ENCODE measurements at regions not wholly inside any gene's neighbourhood (a gene's known extent, or its start where the extent isn't known, plus 50 kb on each side); places are given as distances from the start of the nearest gene placed in this dataset.

- H3K4me1 Mint-ChIP-seq (ENCODE audit: unreplicated experiment) = no peaks in the 10 kb centered on the region
- H3K27me3 Mint-ChIP-seq (ENCODE audit: unreplicated experiment) = no peaks in the 10 kb centered on the region
- no peak for DNase-seq (ENCODE audit: low spot score)
- H3K9me3 Mint-ChIP-seq (ENCODE audit: unreplicated experiment) = no peaks in the 10 kb centered on the region
- no peaks in the 10 kb centered on the region for H3K36me3 Mint-ChIP-seq (ENCODE audit: low read depth, unreplicated experiment)
- TF ChIP-seq CTCF (IDR thresholded peaks at IDR 0.05; ENCODE audit: unreplicated experiment) = no peak
- H3K27ac Mint-ChIP-seq (ENCODE audit: unreplicated experiment) = no peak overlapping the region
- H3K4me3 Mint-ChIP-seq (ENCODE audit: unreplicated experiment) = no peak overlapping the region
These were observed 1284.1 kb upstream of the GYPC start for GRCh38 chr2:125371867-125372266.

- Mint-ChIP-seq H3K9me3 (ENCODE audit: unreplicated experiment) (no peaks in the 10 kb centered on the region), H3K36me3 (ENCODE audit: low read depth, unreplicated experiment) (no peaks in the 10 kb centered on the region), H3K4me1 (ENCODE audit: unreplicated experiment) (no peaks in the 10 kb centered on the region), H3K4me3 (ENCODE audit: unreplicated experiment) (no peak overlapping the region), H3K27ac (ENCODE audit: unreplicated experiment) (no peak overlapping the region), H3K27me3 (ENCODE audit: unreplicated experiment) (no peaks in the 10 kb centered on the region)
- DNase-seq (ENCODE audit: low spot score) = no peak
- no peak for TF ChIP-seq CTCF (IDR thresholded peaks at IDR 0.05; ENCODE audit: unreplicated experiment)
These were observed 1282.7 kb upstream of the GYPC start for GRCh38 chr2:125373293-125373692.

- Mint-ChIP-seq H3K36me3 (ENCODE audit: low read depth, unreplicated experiment) (no peaks in the 10 kb centered on the region), H3K4me1 (ENCODE audit: unreplicated experiment) (peaks cover 3% of the 10 kb centered on the region), H3K9me3 (ENCODE audit: unreplicated experiment) (no peaks in the 10 kb centered on the region), H3K27ac (ENCODE audit: unreplicated experiment) (no peak overlapping the region), H3K27me3 (ENCODE audit: unreplicated experiment) (no peaks in the 10 kb centered on the region), H3K4me3 (ENCODE audit: unreplicated experiment) (no peak overlapping the region)
- no peak for TF ChIP-seq CTCF (IDR thresholded peaks at IDR 0.05; ENCODE audit: unreplicated experiment)
- DNase-seq (ENCODE audit: low spot score) = no peak
These were observed 1269.9 kb upstream of the GYPC start for GRCh38 chr2:125386074-125386473.

GRCh38 chr2:125397535-125398251 is 1258.3 kb upstream of the GYPC start:
- no peaks in the 10 kb centered on the region for H3K27me3 Mint-ChIP-seq (ENCODE audit: unreplicated experiment)
- no peak for TF ChIP-seq CTCF (IDR thresholded peaks at IDR 0.05; ENCODE audit: unreplicated experiment)
- DNase-seq (ENCODE audit: low spot score) = no peak
- no peak overlapping the region for H3K4me3 Mint-ChIP-seq (ENCODE audit: unreplicated experiment)
- no peak overlapping the region for H3K27ac Mint-ChIP-seq (ENCODE audit: unreplicated experiment)
- H3K4me1 Mint-ChIP-seq (ENCODE audit: unreplicated experiment) = no peaks in the 10 kb centered on the region
- H3K36me3 Mint-ChIP-seq (ENCODE audit: low read depth, unreplicated experiment) = no peaks in the 10 kb centered on the region
- H3K9me3 Mint-ChIP-seq (ENCODE audit: unreplicated experiment) = no peaks in the 10 kb centered on the region

- no peak overlapping the region for H3K27ac Mint-ChIP-seq (ENCODE audit: unreplicated experiment)
- H3K4me1 Mint-ChIP-seq (ENCODE audit: unreplicated experiment) = no peaks in the 10 kb centered on the region
- H3K27me3 Mint-ChIP-seq (ENCODE audit: unreplicated experiment) = no peaks in the 10 kb centered on the region
- DNase-seq (ENCODE audit: low spot score) = no peak
- no peak for TF ChIP-seq CTCF (IDR thresholded peaks at IDR 0.05; ENCODE audit: unreplicated experiment)
- H3K4me3 Mint-ChIP-seq (ENCODE audit: unreplicated experiment) = no peak overlapping the region
- no peaks in the 10 kb centered on the region for H3K9me3 Mint-ChIP-seq (ENCODE audit: unreplicated experiment)
- no peaks in the 10 kb centered on the region for H3K36me3 Mint-ChIP-seq (ENCODE audit: low read depth, unreplicated experiment)
These were observed 1257.0 kb upstream of the GYPC start for GRCh38 chr2:125398738-125399524.

All from endothelial cell (in vitro differentiated cells).